ENCODE measurements at regions not wholly inside any gene's neighbourhood (a gene's known extent, or its start where the extent isn't known, plus 50 kb on each side); places are given as distances from the start of the nearest gene placed in this dataset.

- no peak overlapping the region for H4K8ac ChIP-seq (ENCODE audit: extremely low read depth, insufficient read depth, low read length)
- no peak overlapping the region for H2BK5ac ChIP-seq (ENCODE audit: low read depth, low read length)
- no peak overlapping the region for H2BK20ac ChIP-seq (ENCODE audit: low read length)
- no peak overlapping the region for H3K23ac ChIP-seq (ENCODE audit: insufficient read length)
- no peak overlapping the region for H2BK12ac ChIP-seq (ENCODE audit: low read depth, low read length)
- H2AK5ac ChIP-seq (ENCODE audit: low read depth, low read length) = no peak overlapping the region
- FAIRE-seq (no peak), DNase-seq (ENCODE audit: low read depth in 1 of 2, low spot score in 2 of 2) (no peak)
- H4K20me1 ChIP-seq (replicated peaks in 1 of 2; ENCODE audit: control insufficient read depth in 1 of 2, insufficient read depth in 2 of 2, low read length in 2 of 2) = no peaks in the 10 kb centered on the region
- peaks cover 18 to 19% of the 10 kb centered on the region in 2 experiments for H3K9me3 ChIP-seq (ENCODE audit: insufficient read depth in 2 of 2, low read depth in 1 of 2, low read length in 1 of 2)
- no peak overlapping the region for H3K4ac ChIP-seq (replicated peaks; ENCODE audit: insufficient read length, low read depth, low read length)
- no peak overlapping the region for H2AFZ ChIP-seq (ENCODE audit: low read length)
- no peaks in the 10 kb centered on the region for H3K79me1 ChIP-seq (ENCODE audit: low read depth, low read length)
- no peak overlapping the region for H3K18ac ChIP-seq (ENCODE audit: extremely low read depth, low read length)
- CTCF ChIA-PET (ENCODE audit: partially characterized antibody) = interaction anchor here (0.7 to 0.9 kb wide), 2 partner anchors 258 to 621 kb away, joined by 3 read pairs; no protein-coding TSS in a partner anchor
- H4K5ac ChIP-seq (ENCODE audit: insufficient read length, low read depth, low read length) = no peak overlapping the region
- no peak overlapping the region for H2BK120ac ChIP-seq (replicated peaks; ENCODE audit: low read depth, low read length)
- H3K4me1 ChIP-seq (replicated peaks in 1 of 4; ENCODE audit: control insufficient read depth in 3 of 4, insufficient read depth in 4 of 4, low read length in 3 of 4) = no peaks in the 10 kb centered on the region
- H3K4me3 ChIP-seq (ENCODE audit: extremely low read depth in 1 of 4, insufficient read depth in 2 of 4, low read depth in 3 of 4, low read length in 4 of 4) = no peak overlapping the region
- no peaks in the 10 kb centered on the region for H3K79me2 ChIP-seq (ENCODE audit: control insufficient read depth in 1 of 2, insufficient read depth in 2 of 2, low read length in 2 of 2)
- POLR2A ChIA-PET (ENCODE audit: partially characterized antibody) = no interaction called here
- H3K27me3 ChIP-seq (replicated peaks in 1 of 4; ENCODE audit: control insufficient read depth in 3 of 4, extremely low read depth in 1 of 4, insufficient read depth in 3 of 4, low read length in 3 of 4) = peaks cover 34 to 85% (median 60%) of the 10 kb centered on the region in 4 experiments
- H3K36me3 ChIP-seq (ENCODE audit: control insufficient read depth in 2 of 4, insufficient read depth in 4 of 4, low read length in 3 of 4) = peaks cover 0 to 2% (median 0%) of the 10 kb centered on the region in 4 experiments; a peak in 2 of 8 replicates
- no peaks in the 10 kb centered on the region for H3K23me2 ChIP-seq (ENCODE audit: low read depth, low read length)
- H4K91ac ChIP-seq (replicated peaks; ENCODE audit: insufficient read length, low read length) = no peak overlapping the region
- no peak overlapping the region for H3K14ac ChIP-seq (ENCODE audit: insufficient read length)
- H3K9ac ChIP-seq (replicated peaks in 1 of 4; ENCODE audit: extremely low read depth in 1 of 4, low read depth in 3 of 4, low read length in 3 of 4) = no peak overlapping the region
- no peak overlapping the region for H3K4me2 ChIP-seq (ENCODE audit: insufficient read depth in 1 of 2, low read depth in 2 of 2, low read length in 2 of 2)
- no peak overlapping the region for H2BK15ac ChIP-seq (ENCODE audit: low read length)
- H3K27ac ChIP-seq (ENCODE audit: low read depth, low read length) = no peak overlapping the region
- no peak overlapping the region for H3K56ac ChIP-seq (replicated peaks; ENCODE audit: insufficient read length, low read depth, low read length)
- TF ChIP-seq BACH1 (IDR thresholded peaks at IDR 0.05; ENCODE audit: low read length) (no peak), SRF (IDR thresholded peaks at IDR 0.05; ENCODE audit: low read depth, low read length) (no peak), TAF1 (IDR thresholded peaks at IDR 0.05; ENCODE audit: low read depth, low read length) (no peak), ATF2 (IDR thresholded peaks at IDR 0.05; ENCODE audit: low read length) (no peak), E2F6 (IDR thresholded peaks at IDR 0.05) (no peak), FOSL1 (IDR thresholded peaks at IDR 0.05; ENCODE audit: insufficient read depth, low read depth, low read length) (no peak), EGR1 (IDR thresholded peaks at IDR 0.05; ENCODE audit: borderline replicate concordance, low read depth, low read length) (no peak), EP300 (IDR thresholded peaks at IDR 0.05; ENCODE audit: borderline replicate concordance in 1 of 2, low read depth in 2 of 2, low read length in 2 of 2) (no peak), BCL11A (IDR thresholded peaks at IDR 0.05; ENCODE audit: low read depth in 2 of 2, low read length in 2 of 2) (no peak), JUN (IDR thresholded peaks at IDR 0.05; ENCODE audit: low read depth, low read length) (no peak), CBX8 (IDR thresholded peaks at IDR 0.05; ENCODE audit: borderline replicate concordance, low read depth, low read length) (no peak), CBX5 (IDR thresholded peaks at IDR 0.05; ENCODE audit: low read depth, low read length) (no peak), TBP (IDR thresholded peaks at IDR 0.05; ENCODE audit: low read depth, low read length) (no peak), GABPA (IDR thresholded peaks at IDR 0.05; ENCODE audit: borderline replicate concordance, insufficient read depth, low read length) (no peak)
Measured at GRCh38 chr4:155428128-155428527, 51.4 kb upstream of the MAP9 start.

All from H1 (cell line).